Liver (tissue), 8 donors: ENCODE measurements at regions not wholly inside any gene's neighbourhood (a gene's known extent, or its start where the extent isn't known, plus 50 kb on each side); places are given as distances from the start of the nearest gene placed in this dataset.

Experiments used
- DNase-seq: peaks from one replicate; pipeline ENCODE4 v3.0.0-alpha.2; 2017; ENCODE audit warnings: low spot score
- H3K27ac ChIP-seq, 2 donors: one replicate each; pipeline ENCODE4 v1.7.0; 2013; ENCODE audit warnings: inconsistent platforms in 2 of 2, low read length in 2 of 2, control low read depth in 1 of 2, low read depth in 1 of 2, mild to moderate bottlenecking in 1 of 2
- H3K27me3 ChIP-seq, 4 donors: one replicate each; pipeline versions ENCODE4 v1.6.1 to v1.7.0; 2013; ENCODE audit warnings: low read length in 3 of 4, inconsistent platforms in 1 of 4, mild to moderate bottlenecking in 1 of 4, moderate library complexity in 1 of 4; ENCODE audit not compliant: control insufficient read depth in 4 of 4, insufficient read depth in 4 of 4
- H3K36me3 ChIP-seq, 4 donors: one replicate each; pipeline versions ENCODE4 v1.6.1 to v1.7.0; 2013; ENCODE audit warnings: low read length in 3 of 4, mild to moderate bottlenecking in 3 of 4, low read depth in 1 of 4, moderate library complexity in 1 of 4; ENCODE audit not compliant: control insufficient read depth in 4 of 4, insufficient read depth in 3 of 4
- H3K4me1 ChIP-seq, 4 donors: one replicate each; pipeline versions ENCODE4 v1.6.1 to v1.7.0; 2013; ENCODE audit warnings: low read length in 3 of 4, mild to moderate bottlenecking in 3 of 4, moderate library complexity in 1 of 4; ENCODE audit not compliant: control insufficient read depth in 4 of 4, insufficient read depth in 4 of 4
- H3K4me3 ChIP-seq, 3 donors: one replicate each; pipeline versions ENCODE4 v1.6.1 to v1.7.0; 2013; ENCODE audit warnings: low read length in 3 of 3, control low read depth in 1 of 3, low read depth in 1 of 3, mild to moderate bottlenecking in 1 of 3
- H3K9ac ChIP-seq, 2 donors: one replicate each; pipeline ENCODE4 v1.7.0; 2013; ENCODE audit warnings: low read length in 2 of 2, mild to moderate bottlenecking in 2 of 2, moderate library complexity in 2 of 2, control low read depth in 1 of 2, low read depth in 1 of 2
- H3K9me3 ChIP-seq, 4 donors: one replicate each; pipeline versions ENCODE4 v1.6.1 to v1.7.0; 2013; ENCODE audit warnings: low read length in 3 of 4; ENCODE audit not compliant: control insufficient read depth in 4 of 4
- EGR1 ChIP-seq, 2 donors: IDR thresholded peaks; 2 replicates each; pipeline ENCODE4 v1.6.1; 2016 to 2018; ENCODE audit warnings: antibody characterized with exemption in 2 of 2, low read depth in 2 of 2
- FOXA1 ChIP-seq: IDR thresholded peaks from 2 replicates; pipeline ENCODE4 v1.6.1; 2016; ENCODE audit warnings: antibody characterized with exemption
- FOXA2 ChIP-seq: IDR thresholded peaks from 2 replicates; pipeline ENCODE4 v1.6.1; 2016; ENCODE audit warnings: antibody characterized with exemption
- GABPA ChIP-seq, 2 donors: IDR thresholded peaks in 1 of 2; conservative IDR thresholded peaks in 1 of 2; 2 replicates each; pipeline ENCODE4 v1.6.1; 2016; ENCODE audit warnings: antibody characterized with exemption in 2 of 2, mild to moderate bottlenecking in 1 of 2, moderate library complexity in 1 of 2
- HNF4A ChIP-seq, 2 donors: conservative IDR thresholded peaks; 2 replicates each; pipeline ENCODE4 v1.6.1; 2016; ENCODE audit warnings: antibody characterized with exemption in 2 of 2, mild to moderate bottlenecking in 2 of 2
- HNF4G ChIP-seq: IDR thresholded peaks from 2 replicates; pipeline ENCODE4 v1.6.1; 2016; ENCODE audit warnings: antibody characterized with exemption
- JUND ChIP-seq, 2 donors: IDR thresholded peaks; 2 replicates each; pipeline ENCODE4 v1.6.1; 2016; ENCODE audit warnings: antibody characterized with exemption in 2 of 2
- NR2F2 ChIP-seq: IDR thresholded peaks from 2 replicates; pipeline ENCODE4 v1.6.1; 2016; ENCODE audit warnings: antibody characterized with exemption
- RAD21 ChIP-seq, 2 donors: IDR thresholded peaks; 2 replicates each; pipeline ENCODE4 v1.6.1; 2016; ENCODE audit warnings: antibody characterized with exemption in 2 of 2, mild to moderate bottlenecking in 2 of 2
- RXRA ChIP-seq, 2 donors: IDR thresholded peaks; 2 replicates each; pipeline ENCODE4 v1.6.1; 2017 to 2018; ENCODE audit warnings: antibody characterized with exemption in 2 of 2, mild to moderate bottlenecking in 1 of 2
- SP1 ChIP-seq: IDR thresholded peaks from 2 replicates; pipeline ENCODE4 v1.6.1; 2018; ENCODE audit warnings: antibody characterized with exemption, mild to moderate bottlenecking
- TAF1 ChIP-seq: conservative IDR thresholded peaks from 2 replicates; pipeline ENCODE4 v1.6.1; 2016; ENCODE audit warnings: antibody characterized with exemption, mild to moderate bottlenecking
- YY1 ChIP-seq: IDR thresholded peaks from 2 replicates; pipeline ENCODE4 v1.6.1; 2016; ENCODE audit warnings: antibody characterized with exemption, mild to moderate bottlenecking
- WGBS: extraction: QIAGEN DNeasy Blood & Tissue Kit; methylation state at CpG from one replicate; pipeline ENCODE4 v1.1.7; 2013; 5-methylcytosine and 5-hydroxymethylcytosine counted together
- TF ChIP-seq, protein P1 (sequence below): IDR thresholded peaks from 2 replicates; pipeline ENCODE4 v1.6.1; 2016; ENCODE audit warnings: antibody characterized with exemption
- TF ChIP-seq, protein P2 (sequence below): IDR thresholded peaks from 2 replicates; pipeline ENCODE4 v1.6.1; 2016; ENCODE audit warnings: antibody characterized with exemption
- TF ChIP-seq, protein P3 (sequence below): fragments of 150-350 bp; IDR thresholded peaks from 2 replicates; pipeline ENCODE4 v1.5.1; 2017; ENCODE audit warnings: improper control_type of control experiment, low read depth, low read length; ENCODE audit not compliant: missing input control
- TF ChIP-seq, protein P4 (sequence below): IDR thresholded peaks from 2 replicates; pipeline ENCODE4 v1.6.1; 2016; ENCODE audit warnings: antibody characterized with exemption, mild to moderate bottlenecking
- TF ChIP-seq, protein P5 (sequence below): IDR thresholded peaks from 2 replicates; pipeline ENCODE4 v1.6.1; 2016; ENCODE audit warnings: antibody characterized with exemption
- donor health status: healthy.
- donor health status: healthy.
- donor health status: healthy.
- donor health status: healthy.
- donor health status: healthy.

DNA sequence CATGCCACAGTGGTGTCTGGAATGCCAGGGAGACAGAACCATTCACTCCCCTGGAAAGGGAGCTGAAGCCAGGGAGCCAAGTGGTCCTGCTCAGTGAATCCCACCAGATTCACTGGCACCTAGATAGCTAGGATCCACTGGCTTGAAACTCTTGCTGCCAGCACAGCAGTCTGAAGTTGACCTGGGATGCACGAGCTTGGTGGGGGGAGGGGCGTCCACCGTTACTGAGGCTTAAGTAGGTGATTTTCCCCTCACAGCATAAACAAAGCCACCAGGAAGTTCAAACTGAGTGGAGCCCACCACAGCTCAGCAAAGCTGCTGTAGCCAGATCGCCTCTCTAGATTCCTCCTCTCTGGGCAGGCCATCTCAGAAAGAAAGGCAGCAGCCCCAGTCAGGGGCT lies 413.3 kb downstream of the PRDM5 start:
- Histone ChIP-seq H3K4me3 (no peak overlapping the region), H3K27ac (no peak overlapping the region), H3K9ac (no peak overlapping the region), H3K27me3 (no peaks in the 10 kb centered on the region), H3K4me1 (no peaks in the 10 kb centered on the region), H3K36me3 (no peaks in the 10 kb centered on the region), H3K9me3 (no peaks in the 10 kb centered on the region)
- DNase-seq, result no peak
- WGBS, result 19% methylated on average over 4 of the region's 4 CpGs
- TF ChIP-seq HNF4A (conservative IDR thresholded peaks at IDR 0.05), result no peak
- no peak for TF ChIP-seq EGR1 (IDR thresholded peaks at IDR 0.05; ENCODE audit: low read depth in 2 of 2)
- TF ChIP-seq, protein P1, sequence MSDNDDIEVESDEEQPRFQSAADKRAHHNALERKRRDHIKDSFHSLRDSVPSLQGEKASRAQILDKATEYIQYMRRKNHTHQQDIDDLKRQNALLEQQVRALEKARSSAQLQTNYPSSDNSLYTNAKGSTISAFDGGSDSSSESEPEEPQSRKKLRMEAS, result no peak

DNA sequence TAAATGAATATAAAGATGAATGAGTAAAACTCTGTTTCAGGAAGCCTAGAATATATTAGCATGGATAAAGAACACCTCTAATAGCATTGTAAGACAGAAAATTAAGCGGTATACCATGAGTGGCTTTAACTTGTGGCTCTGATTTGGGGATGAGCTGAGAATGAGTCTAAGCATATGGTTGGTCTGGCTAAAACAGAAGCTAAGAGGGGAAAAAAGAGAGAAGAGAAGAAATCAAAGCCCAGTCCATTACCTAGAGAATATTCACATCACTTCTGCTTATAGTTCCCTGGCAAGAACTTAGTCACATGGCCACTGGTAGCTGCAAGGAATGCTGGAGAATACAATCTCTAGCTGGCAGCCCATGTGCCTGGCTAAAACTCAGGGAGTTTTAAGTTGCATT lies 414.5 kb downstream of the PRDM5 start:
- no peak overlapping the region for H3K27ac ChIP-seq
- TF ChIP-seq SP1, result no peak
- TF ChIP-seq HNF4A (conservative IDR thresholded peaks at IDR 0.05), result no peak
- TF ChIP-seq FOXA2, result no peak
- TF ChIP-seq RXRA (IDR thresholded peaks at IDR 0.05), result no peak
- no peak for TF ChIP-seq YY1
- TF ChIP-seq, protein P1, result no peak
- TF ChIP-seq EGR1 (IDR thresholded peaks at IDR 0.05; ENCODE audit: low read depth in 2 of 2), result no peak
- TF ChIP-seq JUND (IDR thresholded peaks at IDR 0.05), result no peak
- TF ChIP-seq, protein P2, sequence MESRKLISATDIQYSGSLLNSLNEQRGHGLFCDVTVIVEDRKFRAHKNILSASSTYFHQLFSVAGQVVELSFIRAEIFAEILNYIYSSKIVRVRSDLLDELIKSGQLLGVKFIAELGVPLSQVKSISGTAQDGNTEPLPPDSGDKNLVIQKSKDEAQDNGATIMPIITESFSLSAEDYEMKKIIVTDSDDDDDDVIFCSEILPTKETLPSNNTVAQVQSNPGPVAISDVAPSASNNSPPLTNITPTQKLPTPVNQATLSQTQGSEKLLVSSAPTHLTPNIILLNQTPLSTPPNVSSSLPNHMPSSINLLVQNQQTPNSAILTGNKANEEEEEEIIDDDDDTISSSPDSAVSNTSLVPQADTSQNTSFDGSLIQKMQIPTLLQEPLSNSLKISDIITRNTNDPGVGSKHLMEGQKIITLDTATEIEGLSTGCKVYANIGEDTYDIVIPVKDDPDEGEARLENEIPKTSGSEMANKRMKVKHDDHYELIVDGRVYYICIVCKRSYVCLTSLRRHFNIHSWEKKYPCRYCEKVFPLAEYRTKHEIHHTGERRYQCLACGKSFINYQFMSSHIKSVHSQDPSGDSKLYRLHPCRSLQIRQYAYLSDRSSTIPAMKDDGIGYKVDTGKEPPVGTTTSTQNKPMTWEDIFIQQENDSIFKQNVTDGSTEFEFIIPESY, result no peak
- no peak for TF ChIP-seq NR2F2
- TF ChIP-seq, protein P3, sequence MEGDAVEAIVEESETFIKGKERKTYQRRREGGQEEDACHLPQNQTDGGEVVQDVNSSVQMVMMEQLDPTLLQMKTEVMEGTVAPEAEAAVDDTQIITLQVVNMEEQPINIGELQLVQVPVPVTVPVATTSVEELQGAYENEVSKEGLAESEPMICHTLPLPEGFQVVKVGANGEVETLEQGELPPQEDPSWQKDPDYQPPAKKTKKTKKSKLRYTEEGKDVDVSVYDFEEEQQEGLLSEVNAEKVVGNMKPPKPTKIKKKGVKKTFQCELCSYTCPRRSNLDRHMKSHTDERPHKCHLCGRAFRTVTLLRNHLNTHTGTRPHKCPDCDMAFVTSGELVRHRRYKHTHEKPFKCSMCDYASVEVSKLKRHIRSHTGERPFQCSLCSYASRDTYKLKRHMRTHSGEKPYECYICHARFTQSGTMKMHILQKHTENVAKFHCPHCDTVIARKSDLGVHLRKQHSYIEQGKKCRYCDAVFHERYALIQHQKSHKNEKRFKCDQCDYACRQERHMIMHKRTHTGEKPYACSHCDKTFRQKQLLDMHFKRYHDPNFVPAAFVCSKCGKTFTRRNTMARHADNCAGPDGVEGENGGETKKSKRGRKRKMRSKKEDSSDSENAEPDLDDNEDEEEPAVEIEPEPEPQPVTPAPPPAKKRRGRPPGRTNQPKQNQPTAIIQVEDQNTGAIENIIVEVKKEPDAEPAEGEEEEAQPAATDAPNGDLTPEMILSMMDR, result no peak
- no peak for TF ChIP-seq TAF1
- TF ChIP-seq, protein P4, sequence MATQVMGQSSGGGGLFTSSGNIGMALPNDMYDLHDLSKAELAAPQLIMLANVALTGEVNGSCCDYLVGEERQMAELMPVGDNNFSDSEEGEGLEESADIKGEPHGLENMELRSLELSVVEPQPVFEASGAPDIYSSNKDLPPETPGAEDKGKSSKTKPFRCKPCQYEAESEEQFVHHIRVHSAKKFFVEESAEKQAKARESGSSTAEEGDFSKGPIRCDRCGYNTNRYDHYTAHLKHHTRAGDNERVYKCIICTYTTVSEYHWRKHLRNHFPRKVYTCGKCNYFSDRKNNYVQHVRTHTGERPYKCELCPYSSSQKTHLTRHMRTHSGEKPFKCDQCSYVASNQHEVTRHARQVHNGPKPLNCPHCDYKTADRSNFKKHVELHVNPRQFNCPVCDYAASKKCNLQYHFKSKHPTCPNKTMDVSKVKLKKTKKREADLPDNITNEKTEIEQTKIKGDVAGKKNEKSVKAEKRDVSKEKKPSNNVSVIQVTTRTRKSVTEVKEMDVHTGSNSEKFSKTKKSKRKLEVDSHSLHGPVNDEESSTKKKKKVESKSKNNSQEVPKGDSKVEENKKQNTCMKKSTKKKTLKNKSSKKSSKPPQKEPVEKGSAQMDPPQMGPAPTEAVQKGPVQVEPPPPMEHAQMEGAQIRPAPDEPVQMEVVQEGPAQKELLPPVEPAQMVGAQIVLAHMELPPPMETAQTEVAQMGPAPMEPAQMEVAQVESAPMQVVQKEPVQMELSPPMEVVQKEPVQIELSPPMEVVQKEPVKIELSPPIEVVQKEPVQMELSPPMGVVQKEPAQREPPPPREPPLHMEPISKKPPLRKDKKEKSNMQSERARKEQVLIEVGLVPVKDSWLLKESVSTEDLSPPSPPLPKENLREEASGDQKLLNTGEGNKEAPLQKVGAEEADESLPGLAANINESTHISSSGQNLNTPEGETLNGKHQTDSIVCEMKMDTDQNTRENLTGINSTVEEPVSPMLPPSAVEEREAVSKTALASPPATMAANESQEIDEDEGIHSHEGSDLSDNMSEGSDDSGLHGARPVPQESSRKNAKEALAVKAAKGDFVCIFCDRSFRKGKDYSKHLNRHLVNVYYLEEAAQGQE, result no peak
- TF ChIP-seq GABPA (IDR thresholded peaks at IDR 0.05 in 1 of 2, conservative IDR thresholded peaks at IDR 0.05 in 1 of 2), result no peak
- no peak for TF ChIP-seq RAD21 (IDR thresholded peaks at IDR 0.05)
- TF ChIP-seq HNF4G, result no peak
- TF ChIP-seq, protein P5, sequence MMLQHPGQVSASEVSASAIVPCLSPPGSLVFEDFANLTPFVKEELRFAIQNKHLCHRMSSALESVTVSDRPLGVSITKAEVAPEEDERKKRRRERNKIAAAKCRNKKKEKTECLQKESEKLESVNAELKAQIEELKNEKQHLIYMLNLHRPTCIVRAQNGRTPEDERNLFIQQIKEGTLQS, result no peak
- no peak for TF ChIP-seq FOXA1
- H3K9me3 ChIP-seq, result no peaks in the 10 kb centered on the region
- no peaks in the 10 kb centered on the region for H3K27me3 ChIP-seq
- no peaks in the 10 kb centered on the region for H3K36me3 ChIP-seq
- WGBS, result 89% methylated on average over 1 of the region's 1 CpG
- H3K4me3 ChIP-seq, result no peak overlapping the region
- no peak for DNase-seq
- H3K4me1 ChIP-seq, result no peaks in the 10 kb centered on the region
- no peak overlapping the region for H3K9ac ChIP-seq
